Fibroblast of skin of left biceps (primary cell): ENCODE measurements at regions not wholly inside any gene's neighbourhood (a gene's known extent, or its start where the extent isn't known, plus 50 kb on each side); places are given as distances from the start of the nearest gene placed in this dataset.

Experiments
- DNase-seq, 2 experiments: peaks; one replicate each; pipeline ENCODE4 v3.0.0-alpha.2; 2013; ENCODE audit warnings: low read depth in 2 of 2

DNA sequence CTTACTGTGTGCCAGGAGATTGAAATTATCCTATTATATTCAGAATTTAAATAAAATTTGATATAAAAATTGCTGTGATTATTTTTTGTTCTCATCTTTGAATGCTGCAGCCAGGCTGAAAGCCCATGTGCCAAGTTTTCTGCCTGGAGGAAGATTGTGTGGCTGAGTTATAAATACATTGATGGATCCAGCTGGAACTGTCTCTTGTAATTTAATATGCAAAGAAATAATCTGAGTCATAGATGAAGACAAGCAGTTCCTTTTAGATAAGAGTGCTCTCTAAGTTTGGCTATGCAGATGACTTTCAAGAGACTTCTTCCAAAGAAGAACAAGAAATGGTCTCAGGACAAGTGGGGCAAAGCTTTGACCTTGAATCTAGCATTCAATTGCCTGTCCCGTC is 871.0 kb downstream of the CDH11 start:
- no peak for DNase-seq

GRCh38 chr16:64242492-64242891 is 879.4 kb downstream of the CDH11 start:
- DNase-seq, result no peak

- DNase-seq, result no peak
Measured at GRCh38 chr16:64240586-64240985, 881.3 kb downstream of the CDH11 start.

- DNase-seq, result no peak
Measured at GRCh38 chr16:64238571-64238970, 883.3 kb downstream of the CDH11 start.

GRCh38 chr16:64236316-64236715 is 885.5 kb downstream of the CDH11 start:
- no peak for DNase-seq

DNA sequence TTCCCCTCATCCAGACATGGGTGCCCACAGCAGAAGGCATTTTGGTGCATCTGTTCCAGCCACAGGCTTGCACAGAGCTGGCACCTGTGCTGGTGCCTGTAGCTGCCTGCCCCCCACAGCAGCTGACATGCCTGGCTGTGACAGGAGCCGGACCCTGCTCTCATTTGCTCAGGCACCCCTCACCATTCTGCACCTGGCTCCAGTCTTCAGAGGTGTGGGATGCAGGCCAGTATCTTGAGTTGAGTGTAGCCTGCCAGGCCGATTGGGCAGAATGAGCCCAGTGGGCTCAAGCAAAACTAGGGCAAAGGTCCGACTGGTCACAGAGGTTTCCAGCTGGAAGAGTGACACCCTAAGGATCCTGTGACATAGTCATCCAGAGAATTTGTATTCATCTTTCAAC is 887.7 kb downstream of the CDH11 start:
- no peak for DNase-seq

DNA sequence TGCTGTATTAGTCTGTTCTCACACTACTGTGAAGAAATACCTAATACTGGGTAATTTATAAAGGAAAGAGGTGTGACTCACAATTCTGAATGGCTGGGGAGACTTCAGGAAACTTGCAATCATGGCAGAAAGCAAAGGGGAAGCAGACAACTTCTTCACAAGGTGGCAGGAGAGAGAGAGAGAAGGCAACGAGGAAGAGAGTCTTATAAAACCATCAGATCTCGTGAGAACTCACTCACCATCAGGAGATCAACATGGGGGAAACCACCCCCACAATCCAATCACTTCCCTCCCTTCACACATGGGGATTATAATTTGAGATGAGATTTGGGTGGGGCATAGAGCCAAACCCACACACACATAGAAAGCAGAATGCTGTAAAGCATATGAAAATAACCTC is 896.2 kb downstream of the CDH11 start:
- no peak for DNase-seq

DNA sequence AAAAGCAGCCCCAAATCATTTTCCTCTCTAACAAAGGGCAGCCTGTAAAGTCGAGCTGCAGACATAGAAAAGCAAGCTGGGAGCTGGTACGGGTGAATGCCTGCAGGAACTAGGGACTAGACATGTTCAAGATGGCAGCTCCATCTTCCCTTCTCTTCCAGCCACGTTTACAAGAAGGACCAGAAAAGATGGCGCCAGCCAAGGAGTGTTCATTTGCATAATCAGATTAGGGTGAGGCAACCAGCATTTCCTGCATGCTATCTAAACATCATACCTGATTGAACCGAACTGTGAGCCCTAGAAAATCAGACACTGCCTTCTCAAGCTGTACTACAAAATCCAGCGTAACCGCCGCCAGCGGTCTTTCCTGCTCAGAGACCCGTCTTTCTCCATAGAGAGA is 896.8 kb downstream of the CDH11 start:
- no peak for DNase-seq

- no peak for DNase-seq
Measured at GRCh38 chr16:64217789-64218535, 903.9 kb downstream of the CDH11 start.

DNA sequence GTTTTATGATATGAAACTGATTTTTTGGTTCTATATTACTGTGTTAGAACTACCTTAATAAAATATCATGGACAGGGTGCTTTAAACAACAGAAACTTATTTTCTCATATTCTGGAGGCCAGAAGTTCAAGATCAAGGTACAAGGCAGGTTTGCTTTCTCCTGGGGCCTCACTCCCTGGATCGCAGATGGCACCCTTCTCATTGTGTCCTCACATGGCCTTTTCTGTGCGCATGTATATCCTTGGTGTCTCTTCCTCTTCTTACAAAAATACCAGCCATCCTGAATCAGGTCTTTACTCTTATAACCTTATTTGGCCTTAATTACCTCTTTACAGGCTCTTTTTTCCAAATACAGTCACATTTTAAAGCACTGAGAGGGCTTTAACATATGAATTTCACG is 906.1 kb downstream of the CDH11 start:
- no peak for DNase-seq

GRCh38 chr16:64211331-64211730 is 910.5 kb downstream of the CDH11 start:
- DNase-seq, result no peak

DNA sequence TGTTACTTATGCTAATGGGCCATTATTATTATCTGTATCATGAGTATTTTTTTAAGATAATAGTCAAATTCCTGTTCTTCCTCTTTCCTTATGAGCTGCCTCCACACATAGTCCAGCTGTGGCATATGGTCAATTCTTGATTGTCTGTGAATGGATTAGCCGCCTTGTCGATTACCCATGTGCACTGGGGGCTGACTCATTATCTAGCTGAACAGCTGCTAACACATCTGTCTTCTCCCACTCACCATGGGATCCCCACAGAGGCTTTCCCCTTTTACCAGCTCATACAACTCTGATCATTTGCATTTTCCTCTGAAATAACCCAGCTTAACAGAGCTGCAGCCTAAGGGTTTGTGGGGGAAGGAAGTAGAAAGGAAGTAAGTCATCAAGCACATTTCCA is 915.0 kb downstream of the CDH11 start:
- no peak for DNase-seq

GRCh38 chr16:64203126-64203525 is 918.7 kb downstream of the CDH11 start:
- DNase-seq, result no peak

GRCh38 chr16:64202571-64202970 is 919.3 kb downstream of the CDH11 start:
- no peak for DNase-seq

DNA sequence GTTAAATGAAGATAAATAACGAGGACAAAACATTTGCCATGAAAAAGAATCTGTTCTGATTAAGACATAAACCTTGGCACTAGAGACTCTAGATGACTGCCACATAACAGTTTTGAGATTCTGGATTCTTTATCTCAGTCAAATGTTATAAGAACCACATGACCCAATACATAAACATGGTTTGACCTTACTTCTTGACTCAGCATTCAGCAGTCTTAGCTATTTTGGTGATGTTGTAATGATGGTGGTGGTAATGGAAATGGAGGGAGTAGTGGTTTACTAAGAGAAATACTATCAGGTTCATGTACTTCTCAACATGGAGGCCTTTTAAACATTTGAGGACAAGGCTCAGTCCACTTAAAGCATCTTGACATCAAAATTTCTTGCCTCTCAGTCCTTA is 925.4 kb downstream of the CDH11 start:
- peak; percentile 18 to 25 for DNase-seq

DNA sequence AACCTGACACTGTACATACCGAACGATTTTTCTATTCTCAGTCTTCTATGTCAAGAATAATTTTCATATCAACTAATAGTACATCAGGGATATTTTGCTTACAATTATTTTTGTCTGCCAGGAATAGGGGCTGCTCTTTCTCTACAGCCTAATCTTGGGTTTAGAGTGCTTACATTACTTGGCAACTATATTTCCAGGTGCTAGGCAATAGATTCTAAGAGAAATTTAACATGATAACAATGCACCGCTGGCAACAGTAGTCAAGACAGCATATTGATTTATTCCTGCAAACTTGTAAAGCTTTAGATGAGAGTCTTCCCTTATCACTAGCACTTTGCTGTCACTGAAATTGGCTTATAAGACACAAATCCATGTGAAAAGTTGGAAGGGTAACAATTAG is 935.9 kb downstream of the CDH11 start:
- DNase-seq, result no peak

- no peak for DNase-seq
Measured at GRCh38 chr16:64184156-64184555, 937.7 kb downstream of the CDH11 start.

- no peak for DNase-seq
Measured at GRCh38 chr16:64182985-64183384, 938.9 kb downstream of the CDH11 start.

- no peak for DNase-seq
Measured at GRCh38 chr16:64181271-64181925, 940.5 kb downstream of the CDH11 start.

GRCh38 chr16:64180136-64180900 is 941.5 kb downstream of the CDH11 start:
- DNase-seq, result no peak

- DNase-seq, result no peak
Measured at GRCh38 chr16:64174327-64174726, 947.5 kb downstream of the CDH11 start.

DNA sequence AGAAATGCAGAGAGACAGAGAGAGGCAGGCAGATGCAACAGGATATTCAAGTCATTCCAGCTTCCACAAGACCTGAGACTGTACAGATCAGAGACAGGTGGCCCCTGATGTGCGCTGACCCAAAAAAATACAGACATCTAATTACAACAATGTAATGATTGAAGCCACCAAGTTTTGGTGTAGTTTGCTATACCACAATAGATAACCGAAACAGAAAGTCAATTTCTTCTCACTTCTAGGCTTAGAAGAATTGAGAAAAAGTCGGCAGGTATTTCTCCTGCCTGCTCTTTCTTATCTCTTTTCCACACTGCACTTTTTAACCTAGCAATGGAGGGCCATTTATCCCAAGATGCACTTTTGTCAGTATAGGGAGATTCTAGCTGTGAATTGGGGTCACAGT is 949.2 kb downstream of the CDH11 start:
- DNase-seq, result no peak

DNA sequence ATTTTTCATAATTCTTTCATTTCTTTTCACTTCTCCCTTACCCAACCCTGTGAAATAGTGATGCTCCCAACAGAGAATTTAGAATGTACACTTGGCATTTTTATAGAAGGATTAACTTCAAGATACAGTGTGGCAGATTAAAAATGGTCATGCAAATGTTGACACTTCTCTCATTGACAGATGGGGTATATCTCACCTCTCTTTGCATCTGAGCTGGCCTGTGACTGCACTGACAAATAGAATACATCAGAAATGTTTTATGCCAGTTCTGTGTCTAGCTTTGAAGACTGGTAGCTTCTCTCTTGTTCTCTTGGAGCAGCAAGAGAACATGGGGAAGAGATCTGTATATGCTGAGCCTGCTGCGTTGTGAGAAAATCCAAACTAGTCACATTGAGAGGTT is 949.6 kb downstream of the CDH11 start:
- DNase-seq, result no peak
